ENCODE measurements at regions not wholly inside any gene's neighbourhood (a gene's known extent, or its start where the extent isn't known, plus 50 kb on each side); places are given as distances from the start of the nearest gene placed in this dataset.

- no peak for TF ChIP-seq CTCF (conservative IDR thresholded peaks at IDR 0.05 in 1 of 2, IDR thresholded peaks at IDR 0.05 in 1 of 2; ENCODE audit: extremely low read depth in 1 of 2, insufficient read depth in 1 of 2, low read depth in 1 of 2, low read length in 2 of 2)
- TF ChIP-seq EZH2 (IDR thresholded peaks at IDR 0.05; ENCODE audit: borderline replicate concordance, low read length), result no peak
Measured at GRCh38 chr12:64965920-64966319, 141.5 kb downstream of the TBC1D30 start.
